ENCODE measurements at regions not wholly inside any gene's neighbourhood (a gene's known extent, or its start where the extent isn't known, plus 50 kb on each side); places are given as distances from the start of the nearest gene placed in this dataset.
A peak's percentile ranks its signal among the peaks of the same experiment; 100 is the strongest.

DNA sequence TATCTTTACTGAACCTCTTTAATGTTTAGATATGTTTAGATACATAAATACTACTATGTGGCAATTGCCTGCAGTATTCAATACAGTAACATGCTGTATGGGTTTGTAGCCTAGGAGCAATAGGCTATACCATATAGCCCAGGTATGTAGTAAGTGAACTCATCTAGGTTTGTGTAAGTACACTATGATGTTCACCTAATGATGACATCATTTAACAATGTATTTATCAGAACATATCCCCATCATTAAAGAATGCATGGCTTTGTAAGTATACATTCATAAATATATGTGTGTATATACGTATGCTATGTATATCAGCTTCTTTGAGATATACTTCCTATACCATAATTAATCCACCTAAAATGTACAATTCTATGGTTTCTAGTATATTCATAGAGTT lies 631.2 kb upstream of the MAN1A1 start (continued):
- TF ChIP-seq ETS2 (tag; IDR thresholded peaks at IDR 0.05; ENCODE audit: borderline replicate concordance, poor library complexity, severe bottlenecking) (no peak), HMG20B (CRISPR knock-in tag; IDR thresholded peaks at IDR 0.05) (no peak)

DNA sequence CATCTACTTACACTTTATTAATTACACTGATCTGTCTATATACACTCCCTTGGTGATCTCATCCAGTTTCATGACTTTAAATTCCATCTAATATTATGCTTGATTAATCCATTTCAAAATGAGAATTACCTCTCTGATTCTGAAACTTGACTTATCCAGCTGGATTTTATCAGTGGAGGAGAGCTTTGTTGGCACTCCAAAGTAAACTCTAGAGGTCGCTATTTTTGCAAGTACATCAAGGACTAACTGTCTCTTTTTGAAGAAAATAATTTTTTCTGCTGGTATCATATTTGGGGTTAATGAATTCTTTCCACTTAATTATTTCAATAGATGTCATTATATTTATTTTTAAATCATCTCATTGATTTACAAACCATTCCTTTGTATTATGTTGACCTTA lies 630.3 kb upstream of the MAN1A1 start:
- Histone ChIP-seq H3K27me3 (ENCODE audit: control insufficient read depth in 2 of 2, insufficient read depth in 2 of 2, low read length in 2 of 2) (no peaks in the 10 kb centered on the region), H3K27ac (ENCODE audit: extremely low read depth, low read depth, low read length) (no peak overlapping the region), H4K20me1 (replicated peaks; ENCODE audit: control insufficient read depth, insufficient read depth, low read length) (no peaks in the 10 kb centered on the region), H3K4me2 (ENCODE audit: insufficient read depth, low read length) (no peak overlapping the region), H3K9ac (ENCODE audit: insufficient read depth in 1 of 2, low read depth in 2 of 2, low read length in 2 of 2) (no peak overlapping the region), H3K9me1 (ENCODE audit: control insufficient read depth, insufficient read depth, low read length) (no peaks in the 10 kb centered on the region), H3K36me3 (ENCODE audit: control insufficient read depth, insufficient read depth, low read length) (no peaks in the 10 kb centered on the region), H3K79me2 (ENCODE audit: control insufficient read depth, insufficient read depth, low read length) (no peaks in the 10 kb centered on the region), H2AFZ (ENCODE audit: low read depth, low read length) (no peak overlapping the region), H3K4me3 (no peak overlapping the region), H3K4me1 (replicated peaks in 1 of 2; ENCODE audit: control insufficient read depth in 2 of 2, insufficient read depth in 2 of 2, low read length in 2 of 2) (no peaks in the 10 kb centered on the region), H3K9me3 (replicated peaks; ENCODE audit: control insufficient read depth, insufficient read depth, low read depth, low read length) (no peaks in the 10 kb centered on the region)
- POLR2A ChIA-PET, result interaction anchor here (0.6 kb wide), 2 partner anchors 667 to 1208 kb away, joined by 3 to 4 read pairs; no protein-coding TSS in a partner anchor
- CTCF ChIA-PET (ENCODE audit: low intra/inter-chr PET ratio), result no interaction called here
- TF ChIP-seq, protein P1, sequence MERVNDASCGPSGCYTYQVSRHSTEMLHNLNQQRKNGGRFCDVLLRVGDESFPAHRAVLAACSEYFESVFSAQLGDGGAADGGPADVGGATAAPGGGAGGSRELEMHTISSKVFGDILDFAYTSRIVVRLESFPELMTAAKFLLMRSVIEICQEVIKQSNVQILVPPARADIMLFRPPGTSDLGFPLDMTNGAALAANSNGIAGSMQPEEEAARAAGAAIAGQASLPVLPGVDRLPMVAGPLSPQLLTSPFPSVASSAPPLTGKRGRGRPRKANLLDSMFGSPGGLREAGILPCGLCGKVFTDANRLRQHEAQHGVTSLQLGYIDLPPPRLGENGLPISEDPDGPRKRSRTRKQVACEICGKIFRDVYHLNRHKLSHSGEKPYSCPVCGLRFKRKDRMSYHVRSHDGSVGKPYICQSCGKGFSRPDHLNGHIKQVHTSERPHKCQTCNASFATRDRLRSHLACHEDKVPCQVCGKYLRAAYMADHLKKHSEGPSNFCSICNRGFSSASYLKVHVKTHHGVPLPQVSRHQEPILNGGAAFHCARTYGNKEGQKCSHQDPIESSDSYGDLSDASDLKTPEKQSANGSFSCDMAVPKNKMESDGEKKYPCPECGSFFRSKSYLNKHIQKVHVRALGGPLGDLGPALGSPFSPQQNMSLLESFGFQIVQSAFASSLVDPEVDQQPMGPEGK (CRISPR knock-in tag; IDR thresholded peaks at IDR 0.05; ENCODE audit: borderline replicate concordance), result no peak
- TF ChIP-seq RAD21 (CRISPR knock-in tag; conservative IDR thresholded peaks at IDR 0.05 in 1 of 2, IDR thresholded peaks at IDR 0.05 in 1 of 2), result peak in 1 of 2 experiments; percentile 21; a peak in 1 of 4 replicates
- TF ChIP-seq, protein P2, sequence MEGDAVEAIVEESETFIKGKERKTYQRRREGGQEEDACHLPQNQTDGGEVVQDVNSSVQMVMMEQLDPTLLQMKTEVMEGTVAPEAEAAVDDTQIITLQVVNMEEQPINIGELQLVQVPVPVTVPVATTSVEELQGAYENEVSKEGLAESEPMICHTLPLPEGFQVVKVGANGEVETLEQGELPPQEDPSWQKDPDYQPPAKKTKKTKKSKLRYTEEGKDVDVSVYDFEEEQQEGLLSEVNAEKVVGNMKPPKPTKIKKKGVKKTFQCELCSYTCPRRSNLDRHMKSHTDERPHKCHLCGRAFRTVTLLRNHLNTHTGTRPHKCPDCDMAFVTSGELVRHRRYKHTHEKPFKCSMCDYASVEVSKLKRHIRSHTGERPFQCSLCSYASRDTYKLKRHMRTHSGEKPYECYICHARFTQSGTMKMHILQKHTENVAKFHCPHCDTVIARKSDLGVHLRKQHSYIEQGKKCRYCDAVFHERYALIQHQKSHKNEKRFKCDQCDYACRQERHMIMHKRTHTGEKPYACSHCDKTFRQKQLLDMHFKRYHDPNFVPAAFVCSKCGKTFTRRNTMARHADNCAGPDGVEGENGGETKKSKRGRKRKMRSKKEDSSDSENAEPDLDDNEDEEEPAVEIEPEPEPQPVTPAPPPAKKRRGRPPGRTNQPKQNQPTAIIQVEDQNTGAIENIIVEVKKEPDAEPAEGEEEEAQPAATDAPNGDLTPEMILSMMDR (IDR thresholded peaks at IDR 0.05 in 2 of 3, conservative IDR thresholded peaks at IDR 0.05 in 1 of 3; ENCODE audit: insufficient read depth in 2 of 3, low read depth in 1 of 3, low read length in 3 of 3), result peak in 1 of 3 experiments; percentile 31; a peak in 2 of 6 replicates
- no peak for ATAC-seq
- intact Hi-C loops (cut with micrococcal nuclease), result loop anchor here (2.0 to 5.0 kb wide), 2 partner anchors 237 to 628 kb away; no protein-coding TSS in a partner anchor
- FAIRE-seq, result no peak
- in situ Hi-C loops (cut with MboI), result no loop called here
- DNase-seq (ENCODE audit: extremely low read depth in 1 of 4, low spot score in 3 of 4), result peak in 1 of 4 experiments; percentile 9
- BruUV-seq (replicated peaks), result no TSS peak
- WGBS (ENCODE audit: insufficient coverage, low coverage, missing lambda C conversion rate), result 0% methylated on average over 1 of the region's 1 CpG
